Psoas muscle (tissue), 7 donors: ENCODE measurements at regions not wholly inside any gene's neighbourhood (a gene's known extent, or its start where the extent isn't known, plus 50 kb on each side); places are given as distances from the start of the nearest gene placed in this dataset.
A peak's percentile ranks its signal among the peaks of the same experiment; 100 is the strongest.

Experiments
- ATAC-seq, 4 donors: fragments of 200-7000 bp; cut with Tn5 transposase; one replicate each; pipeline ENCODE4 v1.9.1; 2020; ENCODE audit warnings: moderate library complexity in 3 of 4, mild to moderate bottlenecking in 2 of 4
- DNase-seq, 2 donors: peaks; one replicate each; pipeline ENCODE4 v3.0.0-alpha.2; 2020
- H3K27ac ChIP-seq: fragments of 200-600 bp; one replicate; pipeline ENCODE4 v1.8.0; 2022
- H3K27me3 ChIP-seq, 3 donors: fragments of 200-600 bp in 1 of 3; one replicate each; pipeline versions ENCODE4 v1.6.1 to v1.8.0; 2013 to 2022; ENCODE audit warnings: low read length in 2 of 3, mild to moderate bottlenecking in 2 of 3, moderate library complexity in 1 of 3; ENCODE audit not compliant: insufficient read depth in 3 of 3
- H3K36me3 ChIP-seq, 2 donors: fragments of 200-600 bp in 1 of 2; one replicate each; pipeline versions ENCODE4 v1.6.1 to v1.8.0; 2013 to 2022; ENCODE audit warnings: low read depth in 1 of 2, mild to moderate bottlenecking in 1 of 2, moderate library complexity in 1 of 2; ENCODE audit not compliant: insufficient read depth in 1 of 2
- H3K4me1 ChIP-seq: fragments of 200-600 bp; one replicate; pipeline ENCODE4 v1.8.0; 2022
- H3K4me3 ChIP-seq: fragments of 200-600 bp; one replicate; pipeline ENCODE4 v1.8.0; 2022; ENCODE audit warnings: mild to moderate bottlenecking
- H3K9me3 ChIP-seq: fragments of 200-600 bp; one replicate; pipeline ENCODE4 v1.8.0; 2022
- CTCF ChIP-seq: fragments of 200-600 bp; IDR thresholded peaks from one replicate; pipeline ENCODE4 v1.8.0; 2022; ENCODE audit warnings: antibody characterized with exemption
- WGBS, 3 donors: extraction: QIAGEN DNeasy Blood & Tissue Kit; methylation state at CpG; one replicate each; pipeline versions ENCODE4 v1.1.6 to v1.1.7; 2013; 5-methylcytosine and 5-hydroxymethylcytosine counted together
- intact Hi-C, 2 donors: fragments of 100-400 bp; cut with DNase I; formaldehyde crosslinking; loops; one replicate each; pipeline versions ENCODE4 v1.11.0 to v1.14.2; 2022
- donor health status: healthy with polysubstance abuse.
- donor health status: DM: no; HTN: no; CAD: no; lungs with moderate emphysema.
- donor health status: Bipolar disorder and iron deficiency.
- donor health status: healthy.
- donor health status: DM: yes; HTN: yes; CAD: no.
- donor health status: DM: no; HTN: no; CAD: no.
- donor health status: DM: yes; HTN: yes; CAD: no.

GRCh38 chr5:72565513-72566289 is 58.5 kb upstream of the ZNF366 start:
- TF ChIP-seq CTCF: no peak
- WGBS, 3 donors: 94 to 97% (median 95%) methylated on average over 8 of the region's 8 CpGs
- no peak for ATAC-seq
- peaks cover under 1% of the 10 kb centered on the region for H3K4me1 ChIP-seq
- H3K27me3 ChIP-seq: no peaks in the 10 kb centered on the region
- no peaks in the 10 kb centered on the region for H3K36me3 ChIP-seq
- intact Hi-C loops: no loop called here
- no peaks in the 10 kb centered on the region for H3K9me3 ChIP-seq
- no peak for DNase-seq
- H3K4me3 ChIP-seq: no peak overlapping the region
- H3K27ac ChIP-seq: no peak overlapping the region

- no peak overlapping the region for H3K27ac ChIP-seq
- H3K4me3 ChIP-seq: no peak overlapping the region
- WGBS, 3 donors: 98 to 99% (median 99%) methylated on average over 2 of the region's 2 CpGs
- H3K9me3 ChIP-seq: no peaks in the 10 kb centered on the region
- intact Hi-C loops: no loop called here
- no peaks in the 10 kb centered on the region for H3K27me3 ChIP-seq
- ATAC-seq: no peak
- H3K36me3 ChIP-seq: no peaks in the 10 kb centered on the region
- DNase-seq: no peak
- TF ChIP-seq CTCF: no peak
- peaks cover 16% of the 10 kb centered on the region for H3K4me1 ChIP-seq
Observed at GRCh38 chr5:72562717-72563116, 55.5 kb upstream of the ZNF366 start.

- no peak for TF ChIP-seq CTCF
- Histone ChIP-seq H3K9me3 (no peaks in the 10 kb centered on the region), H3K4me3 (no peak overlapping the region), H3K27ac (no peak overlapping the region), H3K36me3 (no peaks in the 10 kb centered on the region), H3K4me1 (peaks cover 27% of the 10 kb centered on the region), H3K27me3 (no peaks in the 10 kb centered on the region)
- 82 to 88% (median 86%) methylated on average over 5 of the region's 5 CpGs for WGBS, 3 donors
- DNase-seq (no peak), ATAC-seq (no peak)
- intact Hi-C loops: no loop called here
Observed at GRCh38 chr5:72561148-72561972, 54.1 kb upstream of the ZNF366 start.

GRCh38 chr5:72559866-72560766 is 52.9 kb upstream of the ZNF366 start:
- intact Hi-C loops: no loop called here
- ATAC-seq (peak; percentile 80 to 86 (median 82)), DNase-seq (no peak)
- TF ChIP-seq CTCF: no peak
- WGBS, 3 donors: 68 to 77% (median 71%) methylated on average over 5 of the region's 5 CpGs
- Histone ChIP-seq H3K4me3 (no peak overlapping the region), H3K4me1 (peaks cover 36% of the 10 kb centered on the region), H3K36me3 (no peaks in the 10 kb centered on the region), H3K27ac (peak overlapping the region; percentile 48), H3K9me3 (no peaks in the 10 kb centered on the region), H3K27me3 (no peaks in the 10 kb centered on the region)
